Endodermal cell (in vitro differentiated cells): ENCODE measurements at regions not wholly inside any gene's neighbourhood (a gene's known extent, or its start where the extent isn't known, plus 50 kb on each side); places are given as distances from the start of the nearest gene placed in this dataset.

ENCODE experiments used
- DNase-seq: peaks from one replicate; pipeline ENCODE4 v3.0.0-alpha.2; 2017
- H3K27ac ChIP-seq: 2 replicates; pipeline ENCODE4 v1.5.1; 2013; ENCODE audit warnings: mild to moderate bottlenecking, low read depth, low read length, moderate library complexity
- H3K27me3 ChIP-seq: 2 replicates; pipeline ENCODE4 v1.6.1; 2013; ENCODE audit warnings: mild to moderate bottlenecking, low read length, moderate library complexity; ENCODE audit not compliant: insufficient read depth, control insufficient read depth, poor library complexity, severe bottlenecking
- H3K36me3 ChIP-seq: 2 replicates; pipeline ENCODE4 v1.7.0; 2013; ENCODE audit warnings: mild to moderate bottlenecking, low read length, moderate library complexity; ENCODE audit not compliant: control insufficient read depth, insufficient read depth
- H3K4me1 ChIP-seq: one replicate; pipeline ENCODE4 v1.7.0; 2013; ENCODE audit warnings: low read length; ENCODE audit not compliant: control insufficient read depth, insufficient read depth
- H3K4me3 ChIP-seq: 2 replicates; pipeline ENCODE4 v1.5.1; 2013; ENCODE audit warnings: mild to moderate bottlenecking, low read length, moderate library complexity
- H3K9ac ChIP-seq: 2 replicates; pipeline ENCODE4 v1.6.1; 2013; ENCODE audit warnings: mild to moderate bottlenecking, low read length, moderate library complexity; ENCODE audit not compliant: poor library complexity, severe bottlenecking; ENCODE audit errors: extremely low read depth
- H3K9me3 ChIP-seq: 2 replicates; pipeline ENCODE4 v1.6.1; 2013; ENCODE audit warnings: mild to moderate bottlenecking, low read length, moderate library complexity; ENCODE audit not compliant: control insufficient read depth
- H3K27ac Mint-ChIP-seq: 2 replicates; pipeline ENCODE4 v1.8.0; 2020; ENCODE audit warnings: mixed read lengths
- H3K27me3 Mint-ChIP-seq: 2 replicates; pipeline ENCODE4 v1.8.0; 2021; ENCODE audit warnings: mild to moderate bottlenecking, mixed read lengths; ENCODE audit not compliant: insufficient read depth
- H3K36me3 Mint-ChIP-seq: 2 replicates; pipeline ENCODE4 v1.8.0; 2020; ENCODE audit warnings: low read depth, mixed read lengths
- H3K4me1 Mint-ChIP-seq: 2 replicates; pipeline ENCODE4 v1.8.0; 2020; ENCODE audit warnings: mixed read lengths
- H3K4me3 Mint-ChIP-seq: 2 replicates; pipeline ENCODE4 v1.8.0; 2020; ENCODE audit warnings: mild to moderate bottlenecking, moderate library complexity, mixed read lengths
- H3K9me3 Mint-ChIP-seq: 2 replicates; pipeline ENCODE4 v1.8.0; 2020; ENCODE audit warnings: mild to moderate bottlenecking, mixed read lengths
- WGBS, 2 experiments: methylation state at CpG; one replicate each; pipeline versions ENCODE4 v1.1.5 to v1.1.7; 2013; ENCODE audit warnings: missing lambda C conversion rate in 2 of 2, mixed read lengths in 1 of 2; ENCODE audit not compliant: insufficient coverage in 1 of 2, insufficient read length in 1 of 2; 5-methylcytosine and 5-hydroxymethylcytosine counted together
- TF ChIP-seq, protein P1 (sequence below): fragments of 200-600 bp; sonication (generic); conservative IDR thresholded peaks from 2 replicates; pipeline ENCODE4 v1.5.0; 2021; ENCODE audit warnings: antibody characterized with exemption, mild to moderate bottlenecking

GRCh38 chr5:176175101-176175852 is 62.9 kb upstream of the SIMC1 start:
- H3K9me3 Mint-ChIP-seq = peaks cover 17% of the 10 kb centered on the region
- Histone ChIP-seq H3K9me3 (peaks cover 15% of the 10 kb centered on the region), H3K4me1 (peaks cover 5% of the 10 kb centered on the region), H3K27ac (no peak overlapping the region), H3K27me3 (no peaks in the 10 kb centered on the region), H3K9ac (no peak overlapping the region), H3K36me3 (peaks cover 21% of the 10 kb centered on the region), H3K4me3 (no peak overlapping the region)
- H3K4me1 Mint-ChIP-seq = peaks cover 26% of the 10 kb centered on the region
- H3K36me3 Mint-ChIP-seq = peaks cover 23% of the 10 kb centered on the region
- H3K4me3 Mint-ChIP-seq = no peak overlapping the region
- DNase-seq = no peak
- TF ChIP-seq, protein P1, sequence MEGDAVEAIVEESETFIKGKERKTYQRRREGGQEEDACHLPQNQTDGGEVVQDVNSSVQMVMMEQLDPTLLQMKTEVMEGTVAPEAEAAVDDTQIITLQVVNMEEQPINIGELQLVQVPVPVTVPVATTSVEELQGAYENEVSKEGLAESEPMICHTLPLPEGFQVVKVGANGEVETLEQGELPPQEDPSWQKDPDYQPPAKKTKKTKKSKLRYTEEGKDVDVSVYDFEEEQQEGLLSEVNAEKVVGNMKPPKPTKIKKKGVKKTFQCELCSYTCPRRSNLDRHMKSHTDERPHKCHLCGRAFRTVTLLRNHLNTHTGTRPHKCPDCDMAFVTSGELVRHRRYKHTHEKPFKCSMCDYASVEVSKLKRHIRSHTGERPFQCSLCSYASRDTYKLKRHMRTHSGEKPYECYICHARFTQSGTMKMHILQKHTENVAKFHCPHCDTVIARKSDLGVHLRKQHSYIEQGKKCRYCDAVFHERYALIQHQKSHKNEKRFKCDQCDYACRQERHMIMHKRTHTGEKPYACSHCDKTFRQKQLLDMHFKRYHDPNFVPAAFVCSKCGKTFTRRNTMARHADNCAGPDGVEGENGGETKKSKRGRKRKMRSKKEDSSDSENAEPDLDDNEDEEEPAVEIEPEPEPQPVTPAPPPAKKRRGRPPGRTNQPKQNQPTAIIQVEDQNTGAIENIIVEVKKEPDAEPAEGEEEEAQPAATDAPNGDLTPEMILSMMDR = no peak
- H3K27ac Mint-ChIP-seq = no peak overlapping the region
- peaks cover 60% of the 10 kb centered on the region for H3K27me3 Mint-ChIP-seq
- 92 to 96% methylated on average over 10 to 16 of the region's 16 CpGs for WGBS, 2 experiments

- DNase-seq = no peak
- no peaks in the 10 kb centered on the region for H3K27me3 ChIP-seq
- Mint-ChIP-seq H3K4me1 (peaks cover 24% of the 10 kb centered on the region), H3K27ac (no peak overlapping the region), H3K4me3 (no peak overlapping the region), H3K9me3 (peaks cover 17% of the 10 kb centered on the region), H3K36me3 (peaks cover 23% of the 10 kb centered on the region), H3K27me3 (peaks cover 58% of the 10 kb centered on the region)
- TF ChIP-seq, protein P1 = no peak
- H3K4me1 ChIP-seq = peaks cover 5% of the 10 kb centered on the region
- WGBS, 2 experiments = 90 to 96% methylated on average over 3 to 6 of the region's 6 CpGs
- no peak overlapping the region for H3K4me3 ChIP-seq
- no peak overlapping the region for H3K9ac ChIP-seq
- H3K27ac ChIP-seq = no peak overlapping the region
- peaks cover 15% of the 10 kb centered on the region for H3K9me3 ChIP-seq
- peaks cover 21% of the 10 kb centered on the region for H3K36me3 ChIP-seq
Measured at GRCh38 chr5:176176231-176176630, 62.0 kb upstream of the SIMC1 start.

DNA sequence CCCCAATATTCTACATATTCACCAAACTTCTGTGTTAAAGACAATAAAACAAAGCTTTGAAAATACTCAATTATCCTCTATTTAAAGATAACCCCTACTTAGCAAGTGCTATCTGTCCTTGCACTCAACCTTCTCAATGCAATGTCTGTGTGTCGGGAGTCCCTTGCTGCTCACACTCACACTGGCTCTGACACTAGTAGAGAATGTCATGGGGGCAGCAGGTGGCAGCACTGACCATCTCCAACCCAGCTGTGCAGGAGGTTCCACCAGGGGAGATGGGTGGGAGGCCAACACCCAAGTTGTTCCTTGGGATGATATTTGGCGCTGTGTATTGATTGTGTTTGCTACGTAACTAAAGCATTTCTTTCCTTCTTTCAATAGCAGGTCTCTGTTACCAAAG is 59.4 kb upstream of the SIMC1 start:
- H3K4me1 ChIP-seq = peaks cover 3% of the 10 kb centered on the region
- Mint-ChIP-seq H3K36me3 (peaks cover 23% of the 10 kb centered on the region), H3K9me3 (peaks cover 17% of the 10 kb centered on the region), H3K27me3 (peaks cover 59% of the 10 kb centered on the region), H3K4me3 (no peak overlapping the region), H3K27ac (no peak overlapping the region), H3K4me1 (peaks cover 30% of the 10 kb centered on the region)
- peaks cover 15% of the 10 kb centered on the region for H3K9me3 ChIP-seq
- TF ChIP-seq, protein P1 = peak; percentile 24
- WGBS, 2 experiments = 95 to 98% methylated on average over 3 of the region's 3 CpGs
- H3K27me3 ChIP-seq = no peaks in the 10 kb centered on the region
- H3K27ac ChIP-seq = no peak overlapping the region
- no peak overlapping the region for H3K4me3 ChIP-seq
- no peak overlapping the region for H3K9ac ChIP-seq
- DNase-seq = peak; percentile 49
- H3K36me3 ChIP-seq = peaks cover 21% of the 10 kb centered on the region
